AG04450 (cell line): ENCODE measurements at regions not wholly inside any gene's neighbourhood (a gene's known extent, or its start where the extent isn't known, plus 50 kb on each side); places are given as distances from the start of the nearest gene placed in this dataset.

Experiments used
- CTCF ChIA-PET: fragments of 300-600, 350-600 bp; formaldehyde crosslinking; extraction: SDS; loops from one replicate; lab custom pipeline; 2022; ENCODE audit warnings: antibody characterized with exemption, inconsistent platforms; lab: Charles Lee
- POLR2A ChIA-PET: fragments of 350-600 bp; formaldehyde crosslinking; extraction: SDS; loops from one replicate; lab custom pipeline; 2021; ENCODE audit warnings: antibody characterized with exemption, inconsistent platforms; lab: Yijun Ruan, JAX
- DNase-seq: peaks from one replicate; pipeline ENCODE4 v3.0.0-alpha.2; 2011; ENCODE audit warnings: low read depth, low spot score
- H3K27ac ChIP-seq: one replicate; pipeline ENCODE4 v1.5.1; 2012; ENCODE audit warnings: low read depth, low read length, control low read depth
- H3K27me3 ChIP-seq: one replicate; pipeline ENCODE4 v1.6.0; 2012; ENCODE audit warnings: low read length; ENCODE audit not compliant: control insufficient read depth, insufficient read depth
- H3K4me3 ChIP-seq: 2 replicates; pipeline ENCODE4 v1.5.1; 2011; ENCODE audit warnings: mild to moderate bottlenecking, low read depth, low read length, control low read depth
- H3K9me3 ChIP-seq: 2 replicates; pipeline ENCODE4 v1.5.1; 2012; ENCODE audit warnings: low read length; ENCODE audit not compliant: control insufficient read depth, insufficient read depth
- TF ChIP-seq, protein P1 (sequence below): IDR thresholded peaks from 2 replicates; pipeline ENCODE4 v1.5.1; 2011; ENCODE audit warnings: low read depth, low read length, control low read depth, inconsistent platforms

DNA sequence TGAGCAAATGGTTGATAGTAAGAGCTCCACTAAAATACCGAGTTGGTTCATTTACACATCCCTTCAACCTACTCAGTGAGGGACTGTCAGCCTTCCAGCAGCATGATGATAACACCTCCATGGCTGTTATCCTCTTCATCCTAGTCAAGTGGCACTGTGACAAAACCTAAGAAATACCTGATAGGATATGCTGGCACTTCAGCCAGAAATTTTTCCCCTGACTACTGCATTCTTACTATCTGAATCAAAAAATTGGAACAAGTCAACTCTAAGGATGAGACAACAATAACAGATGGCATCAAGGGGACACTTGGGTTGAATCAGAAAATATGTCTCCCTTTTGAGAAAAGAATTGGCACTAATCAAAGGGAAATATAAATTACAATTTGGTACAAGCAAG, 193.9 kb downstream of the KCTD12 start:
- ChIA-PET POLR2A (no interaction called here), CTCF (no interaction called here)
- Histone ChIP-seq H3K9me3 (no peaks in the 10 kb centered on the region), H3K27me3 (no peaks in the 10 kb centered on the region), H3K27ac (no peak overlapping the region), H3K4me3 (no peak overlapping the region)
- TF ChIP-seq, protein P1, sequence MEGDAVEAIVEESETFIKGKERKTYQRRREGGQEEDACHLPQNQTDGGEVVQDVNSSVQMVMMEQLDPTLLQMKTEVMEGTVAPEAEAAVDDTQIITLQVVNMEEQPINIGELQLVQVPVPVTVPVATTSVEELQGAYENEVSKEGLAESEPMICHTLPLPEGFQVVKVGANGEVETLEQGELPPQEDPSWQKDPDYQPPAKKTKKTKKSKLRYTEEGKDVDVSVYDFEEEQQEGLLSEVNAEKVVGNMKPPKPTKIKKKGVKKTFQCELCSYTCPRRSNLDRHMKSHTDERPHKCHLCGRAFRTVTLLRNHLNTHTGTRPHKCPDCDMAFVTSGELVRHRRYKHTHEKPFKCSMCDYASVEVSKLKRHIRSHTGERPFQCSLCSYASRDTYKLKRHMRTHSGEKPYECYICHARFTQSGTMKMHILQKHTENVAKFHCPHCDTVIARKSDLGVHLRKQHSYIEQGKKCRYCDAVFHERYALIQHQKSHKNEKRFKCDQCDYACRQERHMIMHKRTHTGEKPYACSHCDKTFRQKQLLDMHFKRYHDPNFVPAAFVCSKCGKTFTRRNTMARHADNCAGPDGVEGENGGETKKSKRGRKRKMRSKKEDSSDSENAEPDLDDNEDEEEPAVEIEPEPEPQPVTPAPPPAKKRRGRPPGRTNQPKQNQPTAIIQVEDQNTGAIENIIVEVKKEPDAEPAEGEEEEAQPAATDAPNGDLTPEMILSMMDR, result no peak
- DNase-seq, result no peak

DNA sequence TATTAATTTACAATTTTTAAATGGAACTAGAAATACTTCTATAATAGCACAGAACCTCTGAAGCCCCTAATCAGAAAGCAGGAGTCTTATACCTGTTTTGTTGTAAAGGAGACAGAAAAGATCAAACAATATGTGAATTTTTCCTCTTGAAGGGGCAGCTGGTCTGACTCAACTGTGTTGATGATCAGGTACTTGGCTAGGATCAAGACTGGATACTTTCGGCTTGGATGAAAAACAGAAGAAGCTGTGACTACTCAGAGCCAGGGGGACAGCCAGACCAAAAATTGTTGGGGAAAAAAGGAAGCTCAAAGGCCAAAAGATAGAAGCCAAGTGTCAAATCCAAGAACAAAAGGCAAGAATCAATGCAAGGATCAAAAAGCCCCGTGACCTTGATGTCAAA, 195.6 kb downstream of the KCTD12 start:
- no peaks in the 10 kb centered on the region for H3K9me3 ChIP-seq
- ChIA-PET CTCF (interaction anchor here (0.6 to 0.7 kb wide), 3 partner anchors 43 to 238 kb away, joined by 3 to 5 read pairs (median 5); no protein-coding TSS in a partner anchor), POLR2A (no interaction called here)
- H3K27me3 ChIP-seq, result no peaks in the 10 kb centered on the region
- TF ChIP-seq, protein P1, result no peak
- H3K27ac ChIP-seq, result no peak overlapping the region
- no peak for DNase-seq
- H3K4me3 ChIP-seq, result no peak overlapping the region

DNA sequence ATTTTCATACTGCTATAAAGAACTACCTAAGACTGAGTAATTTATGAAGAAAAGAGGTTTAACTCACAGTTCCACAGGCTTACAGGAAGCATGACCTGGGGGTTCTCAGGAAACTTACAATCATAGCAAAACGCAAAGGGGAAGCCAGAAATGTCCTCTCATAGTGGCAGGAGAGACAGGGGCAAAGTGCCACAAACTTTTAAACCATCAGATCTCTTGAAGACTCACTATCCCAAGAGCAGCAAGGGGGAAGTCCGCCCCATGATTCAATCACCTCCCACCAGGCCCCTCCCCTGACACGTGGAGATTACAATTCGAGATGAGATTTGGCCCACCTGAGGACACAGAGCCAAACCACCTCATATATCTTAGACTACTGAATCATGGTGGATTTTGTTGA, 198.7 kb downstream of the KCTD12 start:
- Histone ChIP-seq H3K4me3 (no peak overlapping the region), H3K27ac (no peak overlapping the region), H3K9me3 (no peaks in the 10 kb centered on the region), H3K27me3 (no peaks in the 10 kb centered on the region)
- ChIA-PET CTCF (no interaction called here), POLR2A (no interaction called here)
- TF ChIP-seq, protein P1, result no peak
- DNase-seq, result no peak

DNA sequence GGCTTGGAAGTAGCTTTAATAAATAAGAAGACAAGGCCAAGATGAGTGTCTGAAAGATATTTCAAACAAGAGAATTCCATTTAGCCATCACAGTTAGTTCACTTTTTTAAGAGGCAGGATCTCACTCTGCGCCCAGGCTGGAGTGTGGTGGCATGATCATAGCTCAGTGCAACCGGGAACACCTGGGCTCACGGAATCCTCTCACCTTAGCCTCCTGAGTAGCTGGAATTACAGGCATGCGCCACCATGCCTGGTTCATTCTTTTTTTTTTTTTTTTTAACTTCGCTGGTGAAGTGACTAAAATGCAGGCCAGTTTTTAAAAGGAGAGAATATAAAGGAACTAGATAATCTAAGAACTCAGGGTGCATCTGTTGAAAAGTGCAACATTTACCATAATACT, 200.3 kb downstream of the KCTD12 start:
- TF ChIP-seq, protein P1, result no peak
- CTCF ChIA-PET, result interaction anchor here (1.1 kb wide), 1 partner anchor 9 kb away, joined by 3 read pairs; no protein-coding TSS in a partner anchor
- Histone ChIP-seq H3K4me3 (no peak overlapping the region), H3K27me3 (no peaks in the 10 kb centered on the region), H3K27ac (no peak overlapping the region), H3K9me3 (no peaks in the 10 kb centered on the region)
- POLR2A ChIA-PET, result no interaction called here
- DNase-seq, result no peak

DNA sequence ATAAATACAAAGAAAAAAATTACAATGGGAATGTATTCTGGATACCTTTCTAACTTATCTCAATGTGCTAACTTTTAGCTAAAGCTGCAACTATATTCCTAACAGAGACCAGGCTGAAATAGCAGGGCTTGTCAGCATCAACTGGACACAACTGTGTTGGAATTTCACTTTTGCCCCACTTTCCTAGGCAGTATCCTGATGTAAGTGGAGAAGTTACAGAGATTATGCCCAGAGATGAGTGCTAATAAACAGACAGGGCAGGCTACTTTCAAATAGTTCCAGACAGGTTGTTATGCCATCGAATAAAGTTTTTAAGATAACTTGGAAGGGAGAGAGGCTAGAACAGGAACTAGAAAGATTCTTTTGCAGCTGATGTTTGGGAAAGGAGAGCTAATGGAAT, 201.9 kb downstream of the KCTD12 start:
- ChIA-PET CTCF (no interaction called here), POLR2A (no interaction called here)
- no peaks in the 10 kb centered on the region for H3K27me3 ChIP-seq
- no peak for DNase-seq
- no peak overlapping the region for H3K27ac ChIP-seq
- TF ChIP-seq, protein P1, result no peak
- no peaks in the 10 kb centered on the region for H3K9me3 ChIP-seq
- no peak overlapping the region for H3K4me3 ChIP-seq
